ENCODE measurements at regions not wholly inside any gene's neighbourhood (a gene's known extent, or its start where the extent isn't known, plus 50 kb on each side); places are given as distances from the start of the nearest gene placed in this dataset.

DNA sequence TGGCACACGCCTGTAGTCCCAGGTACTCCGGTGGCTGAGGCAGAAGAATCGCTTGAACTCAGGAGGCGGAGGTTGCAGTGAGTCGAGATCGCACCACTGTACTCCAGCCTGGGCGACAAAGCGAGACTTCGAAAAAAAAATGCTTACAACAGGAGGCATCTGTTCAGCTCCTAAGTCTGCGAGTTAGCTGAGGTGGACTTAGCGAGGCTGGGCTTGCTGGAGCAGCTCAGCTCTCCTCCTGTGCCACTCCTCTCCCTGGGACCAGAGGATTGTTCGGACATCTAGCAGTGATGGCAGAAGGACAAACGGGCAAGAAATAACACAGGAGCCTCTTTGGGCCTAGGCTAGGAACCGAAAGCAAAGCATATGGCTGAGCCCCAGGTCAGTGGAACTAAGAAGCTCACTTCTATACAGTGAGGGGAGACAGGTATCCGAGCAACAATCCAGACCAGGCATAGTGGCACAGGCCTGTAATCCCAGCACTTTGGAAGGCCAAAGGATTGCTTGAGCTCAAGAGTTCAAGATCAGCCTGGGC, 260.1 kb downstream of the GLI2 start:
- POLR2A ChIA-PET, result no interaction called here
- Mint-ChIP-seq H3K36me3 (no peaks in the 10 kb centered on the region), H3K27me3 (peaks cover 0 to 9% (median 1%) of the 10 kb centered on the region in 5 donors), H3K9me3 (no peaks in the 10 kb centered on the region), H3K4me1 (no peaks in the 10 kb centered on the region), H3K27ac (no peak overlapping the region), H3K4me3 (no peak overlapping the region)
- DNase-seq, result no peak
- ATAC-seq, result no peak

GRCh38 chr2:120999377-121000097, 263.9 kb downstream of the GLI2 start:
- Mint-ChIP-seq H3K4me1 (no peaks in the 10 kb centered on the region), H3K4me3 (no peak overlapping the region), H3K27me3 (peaks cover 0 to 9% (median 1%) of the 10 kb centered on the region in 5 donors), H3K36me3 (no peaks in the 10 kb centered on the region), H3K9me3 (peaks cover 0 to 2% (median 0%) of the 10 kb centered on the region in 9 donors), H3K27ac (no peak overlapping the region)
- POLR2A ChIA-PET, result no interaction called here
- no peak for ATAC-seq
- no peak for DNase-seq

GRCh38 chr2:121000804-121001203, 265.1 kb downstream of the GLI2 start:
- Mint-ChIP-seq H3K4me1 (no peaks in the 10 kb centered on the region), H3K27me3 (peaks cover 0 to 20% (median 6%) of the 10 kb centered on the region in 5 donors), H3K27ac (no peak overlapping the region), H3K9me3 (peaks cover 0 to 5% (median 0%) of the 10 kb centered on the region in 9 donors), H3K36me3 (no peaks in the 10 kb centered on the region), H3K4me3 (no peak overlapping the region)
- POLR2A ChIA-PET, result no interaction called here
- no peak for ATAC-seq
- DNase-seq, result no peak

DNA sequence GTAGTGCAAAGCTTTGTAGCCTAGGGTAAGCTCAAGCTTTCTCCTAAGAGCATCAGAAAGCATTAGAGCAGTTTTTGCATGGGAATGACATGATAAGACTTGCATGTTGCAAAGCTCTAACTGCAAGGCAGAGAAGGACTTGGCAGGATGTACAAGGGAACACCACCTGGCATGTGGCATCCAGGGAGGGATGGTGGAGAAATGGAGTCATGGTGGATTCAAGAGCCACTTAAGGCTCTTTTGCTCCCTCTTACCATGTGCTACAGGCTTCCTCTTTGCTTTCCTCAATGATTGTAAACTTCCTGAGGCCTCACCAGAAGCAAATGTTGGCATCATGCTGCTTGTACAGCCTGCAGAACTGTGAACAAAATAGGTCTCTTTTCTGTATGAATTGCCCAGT, 266.0 kb downstream of the GLI2 start:
- no peak for DNase-seq
- Mint-ChIP-seq H3K4me1 (no peaks in the 10 kb centered on the region), H3K27me3 (peaks cover 0 to 24% (median 6%) of the 10 kb centered on the region in 5 donors), H3K27ac (no peak overlapping the region), H3K9me3 (peaks cover 0 to 5% (median 0%) of the 10 kb centered on the region in 9 donors), H3K36me3 (no peaks in the 10 kb centered on the region), H3K4me3 (no peak overlapping the region)
- no peak for ATAC-seq
- POLR2A ChIA-PET, result no interaction called here

- POLR2A ChIA-PET, result no interaction called here
- Mint-ChIP-seq H3K27me3 (peaks cover 0 to 24% (median 6%) of the 10 kb centered on the region in 5 donors), H3K9me3 (peaks cover 0 to 10% (median 0%) of the 10 kb centered on the region in 9 donors), H3K27ac (no peak overlapping the region), H3K4me1 (no peaks in the 10 kb centered on the region), H3K36me3 (no peaks in the 10 kb centered on the region), H3K4me3 (no peak overlapping the region)
- no peak for DNase-seq
- ATAC-seq, result no peak
Measured at GRCh38 chr2:121002597-121002996, 266.9 kb downstream of the GLI2 start.

GRCh38 chr2:121003391-121003790, 267.7 kb downstream of the GLI2 start:
- no peak overlapping the region for H3K4me3 Mint-ChIP-seq
- peaks cover 0 to 10% (median 5%) of the 10 kb centered on the region in 9 donors for H3K9me3 Mint-ChIP-seq
- ATAC-seq, result no peak

GRCh38 chr2:121004359-121004758, 268.7 kb downstream of the GLI2 start:
- no peak overlapping the region for H3K27ac Mint-ChIP-seq
- no peak overlapping the region for H3K4me3 Mint-ChIP-seq
- H3K36me3 Mint-ChIP-seq, result peaks cover 0 to 10% (median under 1%) of the 10 kb centered on the region in 3 donors
- POLR2A ChIA-PET, result no interaction called here
- DNase-seq (no peak), ATAC-seq (no peak)
- peaks cover 3 to 38% (median 12%) of the 10 kb centered on the region in 5 donors for H3K27me3 Mint-ChIP-seq
- no peaks in the 10 kb centered on the region for H3K4me1 Mint-ChIP-seq
- peaks cover 0 to 18% (median 9%) of the 10 kb centered on the region in 9 donors for H3K9me3 Mint-ChIP-seq

More at GRCh38 chr2:121003391-121003790, 267.7 kb downstream of the GLI2 start:
- DNase-seq, result no peak
- H3K27ac Mint-ChIP-seq, result no peak overlapping the region
- peaks cover 0 to 28% (median 9%) of the 10 kb centered on the region in 5 donors for H3K27me3 Mint-ChIP-seq
- H3K4me1 Mint-ChIP-seq, result no peaks in the 10 kb centered on the region
- peaks cover 0 to 4% (median 0%) of the 10 kb centered on the region in 3 donors for H3K36me3 Mint-ChIP-seq
- POLR2A ChIA-PET, result no interaction called here

DNA sequence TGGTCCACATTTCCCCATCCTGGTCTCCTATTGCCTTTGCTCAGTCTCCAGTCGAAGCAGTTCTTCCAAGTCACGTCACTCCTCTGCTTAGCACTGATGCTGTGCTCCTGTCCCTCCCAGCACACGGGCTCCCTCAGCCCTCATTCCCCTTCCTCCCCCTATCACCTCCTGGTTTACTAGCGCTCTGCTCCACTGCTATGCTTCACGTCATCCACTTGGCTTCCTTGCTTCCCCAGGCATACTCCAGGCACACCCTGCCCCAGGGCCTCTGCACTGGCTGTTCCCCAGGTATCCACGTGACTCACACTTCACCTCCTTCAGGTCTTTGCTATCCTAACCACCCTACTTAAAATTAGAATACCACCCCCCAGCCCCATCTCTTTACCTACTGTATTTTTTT, 269.3 kb downstream of the GLI2 start:
- Mint-ChIP-seq H3K27me3 (peaks cover 4 to 43% (median 13%) of the 10 kb centered on the region in 5 donors), H3K4me1 (no peaks in the 10 kb centered on the region), H3K4me3 (no peak overlapping the region), H3K27ac (no peak overlapping the region), H3K9me3 (peaks cover 0 to 21% (median 10%) of the 10 kb centered on the region in 9 donors), H3K36me3 (peaks cover 0 to 12% (median 2%) of the 10 kb centered on the region in 3 donors)
- DNase-seq (no peak), ATAC-seq (no peak)
- POLR2A ChIA-PET, result no interaction called here

GRCh38 chr2:121005453-121005852, 269.8 kb downstream of the GLI2 start:
- no peaks in the 10 kb centered on the region for H3K4me1 Mint-ChIP-seq
- peaks cover 0 to 12% (median 2%) of the 10 kb centered on the region in 3 donors for H3K36me3 Mint-ChIP-seq
- peaks cover 0 to 21% (median 10%) of the 10 kb centered on the region in 9 donors for H3K9me3 Mint-ChIP-seq
- POLR2A ChIA-PET, result no interaction called here
- no peak overlapping the region for H3K27ac Mint-ChIP-seq
- H3K27me3 Mint-ChIP-seq, result peaks cover 6 to 43% (median 13%) of the 10 kb centered on the region in 5 donors
- no peak overlapping the region for H3K4me3 Mint-ChIP-seq
- ATAC-seq (no peak), DNase-seq (no peak)

DNA sequence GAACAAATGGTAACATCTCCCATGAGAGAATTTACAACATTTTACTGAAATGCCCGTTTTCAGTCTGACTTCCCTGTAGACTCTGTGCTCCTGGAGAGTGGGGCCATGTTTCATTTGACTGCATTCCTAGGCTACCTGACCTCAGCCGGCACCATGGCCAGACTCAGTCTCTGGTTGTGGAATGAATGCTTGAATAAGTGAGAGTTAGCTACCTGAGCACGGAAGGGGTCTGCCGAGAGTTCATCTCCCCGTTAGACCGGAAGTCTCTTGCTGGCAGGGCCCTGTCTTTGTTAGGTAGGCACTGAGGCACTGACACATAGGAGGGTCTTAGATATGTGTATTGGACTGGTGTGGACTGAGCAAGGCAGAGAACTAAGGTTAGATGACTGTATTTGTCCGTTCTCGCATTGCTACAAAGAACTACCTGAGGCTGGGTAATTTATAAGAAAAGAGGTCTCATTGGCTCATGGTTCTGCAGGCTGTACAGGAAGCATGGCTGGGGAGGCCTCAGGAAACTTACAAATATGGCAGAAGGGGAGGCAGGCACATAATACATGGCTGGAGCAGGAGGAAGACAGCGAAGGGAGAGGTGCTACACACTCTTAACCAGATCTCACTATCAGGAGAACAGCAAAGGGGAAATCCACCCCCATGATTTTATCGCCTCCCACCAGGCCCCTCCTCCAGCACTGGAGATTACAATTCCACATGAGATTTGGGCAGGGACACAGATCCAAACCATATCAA, 271.2 kb downstream of the GLI2 start:
- Mint-ChIP-seq H3K4me1 (no peaks in the 10 kb centered on the region), H3K4me3 (no peak overlapping the region), H3K36me3 (peaks cover 0 to 12% (median 2%) of the 10 kb centered on the region in 3 donors), H3K27ac (no peak overlapping the region), H3K9me3 (peaks cover 6 to 34% (median 13%) of the 10 kb centered on the region in 9 donors), H3K27me3 (peaks cover 6 to 43% (median 15%) of the 10 kb centered on the region in 5 donors)
- ATAC-seq (no peak), DNase-seq (peak in 1 of 10 donors; percentile 46)
- POLR2A ChIA-PET, result no interaction called here

DNA sequence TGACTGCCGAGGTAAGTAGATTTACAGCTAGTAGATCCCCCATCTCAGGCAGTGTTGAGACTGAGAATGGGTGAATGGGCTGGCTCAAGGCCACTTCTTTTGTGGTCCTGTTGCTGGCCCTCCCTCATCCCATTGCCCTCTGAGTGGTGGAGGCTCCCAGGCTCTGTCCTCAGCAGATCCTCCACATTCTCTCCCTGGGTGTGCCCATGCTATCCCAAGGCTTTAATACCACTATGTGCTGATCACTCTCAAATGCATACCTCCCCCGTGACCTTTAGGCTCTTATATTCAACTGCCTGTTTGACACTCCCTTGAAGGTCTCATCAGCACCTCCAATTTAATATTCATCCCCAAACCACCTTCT, 271.8 kb downstream of the GLI2 start:
- Mint-ChIP-seq H3K36me3 (peaks cover 0 to 12% (median 2%) of the 10 kb centered on the region in 3 donors), H3K9me3 (peaks cover 6 to 34% (median 13%) of the 10 kb centered on the region in 9 donors), H3K27me3 (peaks cover 6 to 43% (median 15%) of the 10 kb centered on the region in 5 donors), H3K27ac (no peak overlapping the region), H3K4me3 (no peak overlapping the region), H3K4me1 (no peaks in the 10 kb centered on the region)
- DNase-seq (no peak), ATAC-seq (no peak)
- POLR2A ChIA-PET, result no interaction called here

DNA sequence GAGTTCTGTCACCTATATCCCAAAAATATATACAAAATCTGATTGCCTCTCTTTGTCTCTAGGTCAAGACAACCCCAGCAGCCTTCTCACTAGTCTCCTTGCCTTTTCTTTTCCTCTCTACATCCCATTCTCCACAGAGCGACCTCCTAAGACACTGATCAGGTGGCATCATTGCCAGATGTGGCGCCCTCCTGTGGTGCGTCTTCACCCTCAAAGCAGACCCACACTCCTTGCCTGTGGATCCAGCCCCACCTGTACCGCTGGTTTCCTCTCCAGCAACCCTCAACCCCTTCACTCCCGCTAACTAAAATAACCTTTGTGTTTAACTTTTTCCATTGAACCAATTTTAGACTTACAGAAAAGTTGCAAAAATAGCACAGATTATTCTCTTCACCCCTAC, 273.3 kb downstream of the GLI2 start:
- Mint-ChIP-seq H3K4me3 (no peak overlapping the region), H3K27ac (no peak overlapping the region), H3K4me1 (no peaks in the 10 kb centered on the region), H3K27me3 (peaks cover 6 to 34% (median 15%) of the 10 kb centered on the region in 5 donors), H3K9me3 (peaks cover 6 to 40% (median 13%) of the 10 kb centered on the region in 9 donors), H3K36me3 (peaks cover 0 to 12% (median 2%) of the 10 kb centered on the region in 3 donors)
- no peak for ATAC-seq
- no peak for DNase-seq
- POLR2A ChIA-PET, result no interaction called here

DNA sequence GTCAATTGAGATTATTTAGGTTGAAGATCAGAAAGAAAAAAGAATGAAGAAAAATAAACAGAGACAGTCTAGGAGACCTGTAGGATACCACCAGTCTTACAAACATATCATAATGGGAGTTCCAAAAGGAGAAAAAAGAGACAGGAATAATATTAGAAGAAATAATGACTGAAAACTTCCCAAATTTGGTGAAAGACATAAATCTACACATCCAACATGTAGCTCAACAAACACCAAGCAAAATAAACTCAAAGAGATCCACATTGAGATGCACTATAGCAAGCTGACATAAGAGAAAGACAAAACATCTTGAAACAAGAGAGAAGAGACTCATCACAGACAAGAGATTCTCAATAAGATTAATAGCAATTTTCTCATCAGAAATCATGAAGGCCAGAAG, 274.0 kb downstream of the TFCP2L1 start:
- DNase-seq (no peak), ATAC-seq (no peak)
- Mint-ChIP-seq H3K36me3 (peaks cover 0 to 12% (median 2%) of the 10 kb centered on the region in 3 donors), H3K4me1 (no peaks in the 10 kb centered on the region), H3K9me3 (peaks cover 6 to 51% (median 11%) of the 10 kb centered on the region in 9 donors), H3K27me3 (peaks cover 5 to 21% (median 12%) of the 10 kb centered on the region in 5 donors), H3K27ac (no peak overlapping the region), H3K4me3 (no peak overlapping the region)
- POLR2A ChIA-PET, result no interaction called here

All from naive thymus-derived CD8-positive, alpha-beta T cell (primary cell).